GM12878 (cell line): ENCODE measurements at regions not wholly inside any gene's neighbourhood (a gene's known extent, or its start where the extent isn't known, plus 50 kb on each side); places are given as distances from the start of the nearest gene placed in this dataset.

ENCODE experiments used
- ATAC-seq: fragments of 200-7000 bp; cut with Tn5 transposase; 3 replicates; pipeline ENCODE4 v1.9.1; 2020; ENCODE audit warnings: mild to moderate bottlenecking, moderate library complexity
- BruUV-seq: library from RNA; stranded (reverse); fragments of 400-500 nt; replicated peaks from 2 replicates; lab custom pipeline; 2021; lab: Mats Ljungman, UMichigan
- CTCF ChIA-PET: fragments of 300-600 bp; sonication (Branson Sonifier 250); formaldehyde crosslinking; extraction: SDS; loops from one replicate; lab custom pipeline; 2021; ENCODE audit warnings: inconsistent platforms; lab: Yijun Ruan, JAX
- POLR2A ChIA-PET: fragments of 350-600 bp; formaldehyde crosslinking; extraction: SDS; loops from one replicate; lab custom pipeline; 2021; ENCODE audit warnings: inconsistent platforms; lab: Charles Lee
- RAD21 ChIA-PET: fragments of 300-600 bp; sonication (Branson Sonifier 250); formaldehyde crosslinking; loops from one replicate; lab custom pipeline; 2023; ENCODE audit warnings: antibody characterized with exemption; ENCODE audit not compliant: unreplicated experiment; lab: Charles Lee
- SMC1A ChIA-PET: fragments of 300-600 bp; sonication (Branson Sonifier 250); formaldehyde crosslinking; loops from one replicate; lab custom pipeline; 2023; ENCODE audit not compliant: unreplicated experiment, uncharacterized antibody; lab: Charles Lee
- DNase-seq: peaks from one replicate; pipeline ENCODE4 v3.0.0-alpha.2; 2011; ENCODE audit warnings: low read depth, low spot score
- FAIRE-seq: peaks from 3 replicates; lab custom pipeline; 2011; peaks lifted over from hg19 to GRCh38; lab: Jason Lieb, UNC
- H2AFZ ChIP-seq: 2 replicates; pipeline ENCODE4 v1.6.0; 2011; ENCODE audit warnings: low read depth, low read length, control low read depth; ENCODE audit not compliant: control insufficient read depth
- H3K27ac ChIP-seq: 2 replicates; pipeline ENCODE4 v1.5.1; 2011; ENCODE audit warnings: control low read depth; ENCODE audit not compliant: control insufficient read depth, insufficient read depth
- H3K27me3 ChIP-seq, 2 experiments: replicated peaks in 1 of 2; 2 replicates each; pipeline versions ENCODE4 v1.6.0 to v1.6.1; 2011; ENCODE audit warnings: low read length in 1 of 2; ENCODE audit not compliant: control insufficient read depth in 2 of 2, insufficient read depth in 2 of 2
- H3K36me3 ChIP-seq, 2 experiments: 2 replicates each; pipeline ENCODE4 v1.5.1; 2011; ENCODE audit warnings: low read length in 1 of 2; ENCODE audit not compliant: control insufficient read depth in 2 of 2, insufficient read depth in 2 of 2
- H3K4me1 ChIP-seq: 2 replicates; pipeline ENCODE4 v1.6.1; 2011; ENCODE audit warnings: mild to moderate bottlenecking, low read length, moderate library complexity, mixed read lengths; ENCODE audit not compliant: control insufficient read depth, insufficient read depth
- H3K4me2 ChIP-seq: 2 replicates; pipeline ENCODE4 v1.6.0; 2011; ENCODE audit warnings: control low read depth; ENCODE audit not compliant: control insufficient read depth, insufficient read depth
- H3K4me3 ChIP-seq: fragments of 200-600 bp; sonication (generic); 2 replicates; pipeline ENCODE4 v1.5.1; 2016
- H3K79me2 ChIP-seq: 2 replicates; pipeline ENCODE4 v1.6.0; 2011; ENCODE audit warnings: low read length; ENCODE audit not compliant: control insufficient read depth, insufficient read depth
- H3K9ac ChIP-seq: 2 replicates; pipeline ENCODE4 v1.8.0; 2011; ENCODE audit warnings: low read length, control low read depth, mixed read lengths; ENCODE audit not compliant: control insufficient read depth, insufficient read depth
- H3K9me3 ChIP-seq: replicated peaks from 3 replicates; pipeline ENCODE4 v1.5.1; 2011; ENCODE audit warnings: mild to moderate bottlenecking, low read length; ENCODE audit not compliant: control insufficient read depth, insufficient read depth
- H4K20me1 ChIP-seq: 2 replicates; pipeline ENCODE4 v1.6.0; 2011; ENCODE audit not compliant: control insufficient read depth, insufficient read depth
- ASH2L ChIP-seq: fragments of 300-600, 200-600 bp; sonication (generic); IDR thresholded peaks from 2 replicates; pipeline ENCODE4 v1.6.1; 2017; ENCODE audit warnings: low read depth, mild to moderate bottlenecking, borderline replicate concordance
- ATF3 ChIP-seq: IDR thresholded peaks from 2 replicates; pipeline ENCODE4 v1.6.1; 2011; ENCODE audit warnings: low read depth, mild to moderate bottlenecking, low read length, moderate library complexity, borderline replicate concordance; ENCODE audit errors: extremely low read depth
- CBFB ChIP-seq: IDR thresholded peaks from 2 replicates; pipeline ENCODE4 v1.6.1; 2016; ENCODE audit warnings: antibody characterized with exemption, low read depth
- CBX5 ChIP-seq: sonication (generic); IDR thresholded peaks from 2 replicates; pipeline ENCODE4 v1.6.1; 2016; ENCODE audit warnings: low read depth, moderate library complexity, mild to moderate bottlenecking, inconsistent platforms
- CHD2 ChIP-seq: IDR thresholded peaks from 2 replicates; pipeline ENCODE4 v1.6.1; 2011; ENCODE audit warnings: low read depth, low read length, improper control_type of control experiment, borderline replicate concordance
- EP300 ChIP-seq, 2 experiments: fragments of 150-350 bp in 1 of 2; IDR thresholded peaks; 2 replicates each; pipeline ENCODE4 v1.6.1; 2011 to 2012; ENCODE audit warnings: low read depth in 2 of 2, low read length in 2 of 2, borderline replicate concordance in 1 of 2, improper control_type of control experiment in 1 of 2, inconsistent platforms in 1 of 2; ENCODE audit not compliant: control insufficient read depth in 1 of 2
- JUNB ChIP-seq: IDR thresholded peaks from 2 replicates; pipeline ENCODE4 v1.6.1; 2016; ENCODE audit warnings: antibody characterized with exemption, mild to moderate bottlenecking
- KDM1A ChIP-seq: fragments of 200-600 bp; sonication (generic); IDR thresholded peaks from 2 replicates; pipeline ENCODE4 v1.6.1; 2016; ENCODE audit warnings: borderline replicate concordance
- NBN ChIP-seq: fragments of 450-650 bp; IDR thresholded peaks from 2 replicates; pipeline ENCODE4 v1.6.1; 2016
- NR2C1 ChIP-seq: fragments of 450-650 bp; IDR thresholded peaks from 2 replicates; pipeline ENCODE4 v1.6.1; 2017; ENCODE audit warnings: antibody characterized with exemption, mild to moderate bottlenecking, moderate library complexity
- RBBP5 ChIP-seq: fragments of 200-600 bp; sonication (generic); conservative IDR thresholded peaks from 2 replicates; pipeline ENCODE4 v1.6.1; 2016
- RUNX3 ChIP-seq: IDR thresholded peaks from 2 replicates; pipeline ENCODE4 v1.6.1; 2012; ENCODE audit warnings: low read length, inconsistent platforms
- SMAD5 ChIP-seq: IDR thresholded peaks from 2 replicates; pipeline ENCODE4 v1.6.1; 2016; ENCODE audit warnings: antibody characterized with exemption, low read depth
- USF2 ChIP-seq: IDR thresholded peaks from 2 replicates; pipeline ENCODE4 v1.6.1; 2011; ENCODE audit warnings: low read depth, low read length, improper control_type of control experiment, borderline replicate concordance
- WRNIP1 ChIP-seq: IDR thresholded peaks from 2 replicates; pipeline ENCODE4 v1.6.1; 2011; ENCODE audit warnings: low read depth, low read length, improper control_type of control experiment, borderline replicate concordance
- WGBS: methylation state at CpG from one replicate; pipeline ENCODE4 v1.1.6; 2016; ENCODE audit warnings: low lambda C conversion rate; ENCODE audit not compliant: insufficient replicate concordance, insufficient coverage; ENCODE audit errors: missing lambda C conversion rate; 5-methylcytosine and 5-hydroxymethylcytosine counted together
- in situ Hi-C: fragments of 300-500 bp; cut with MboI; formaldehyde crosslinking; loops from 9 replicates; pipeline ENCODE4 v1.14.3; 2018; ENCODE audit warnings: mixed read lengths
- intact Hi-C: fragments of 100-400 bp; cut with micrococcal nuclease; formaldehyde crosslinking; loops from one replicate; pipeline ENCODE4 v1.14.2; 2022; ENCODE audit not compliant: unreplicated experiment

GRCh38 chr10:65325913-65326312 is 1599.9 kb upstream of the LRRTM3 start:
- H3K9me3 ChIP-seq: no peaks in the 10 kb centered on the region
- 0% methylated on average over 2 of the region's 2 CpGs for WGBS
- no peak overlapping the region for H3K4me2 ChIP-seq
- no peaks in the 10 kb centered on the region for H4K20me1 ChIP-seq
- ChIA-PET SMC1A (no interaction called here), POLR2A (no interaction called here), CTCF (interaction anchor here (0.7 kb wide), 1 partner anchor 23 kb away, joined by 3 read pairs; no protein-coding TSS in a partner anchor), RAD21 (no interaction called here)
- intact Hi-C loops (no loop called here), in situ Hi-C loops (no loop called here)
- ATAC-seq (no peak), FAIRE-seq (no peak), DNase-seq (no peak)
- no peaks in the 10 kb centered on the region for H3K27me3 ChIP-seq
- no peak overlapping the region for H3K9ac ChIP-seq
- no peak overlapping the region for H2AFZ ChIP-seq
- no peaks in the 10 kb centered on the region for H3K36me3 ChIP-seq
- no peak overlapping the region for H3K27ac ChIP-seq
- no peaks in the 10 kb centered on the region for H3K4me1 ChIP-seq
- H3K4me3 ChIP-seq: no peak overlapping the region
- no peaks in the 10 kb centered on the region for H3K79me2 ChIP-seq
- no TSS peak for BruUV-seq
- TF ChIP-seq RUNX3 (no peak), ASH2L (no peak), EP300 (IDR thresholded peaks at IDR 0.05; ENCODE audit: borderline replicate concordance in 1 of 2, control insufficient read depth in 1 of 2, low read depth in 2 of 2, low read length in 2 of 2) (no peak), USF2 (no peak), SMAD5 (no peak), CBX5 (no peak), NR2C1 (no peak), RBBP5 (no peak), KDM1A (no peak), NBN (no peak), CBFB (no peak), ATF3 (no peak), WRNIP1 (no peak), JUNB (no peak), CHD2 (no peak)
